Ovary (tissue), 3 donors: ENCODE measurements at regions not wholly inside any gene's neighbourhood (a gene's known extent, or its start where the extent isn't known, plus 50 kb on each side); places are given as distances from the start of the nearest gene placed in this dataset.

Experiments used
- CTCF ChIP-seq, 3 donors: fragments of 450-650 bp in 2 of 3; fragments of 200-600 bp in 1 of 3; IDR thresholded peaks; one replicate each; pipeline versions ENCODE4 v1.5.1 to v1.8.0; 2016 to 2022; ENCODE audit warnings: antibody characterized with exemption in 3 of 3, mild to moderate bottlenecking in 1 of 3
- EP300 ChIP-seq: sonication (generic); formaldehyde crosslinking; IDR thresholded peaks from one replicate; pipeline ENCODE4 v1.6.1; 2017; ENCODE audit warnings: antibody characterized with exemption
- POLR2A ChIP-seq: fragments of 450-650 bp; IDR thresholded peaks from one replicate; pipeline ENCODE4 v1.6.1; 2017; ENCODE audit warnings: antibody characterized with exemption, mild to moderate bottlenecking, moderate library complexity
- donor health status: DM: no; HTN: no; CAD: no.

- no peak for TF ChIP-seq CTCF (IDR thresholded peaks at IDR 0.05)
- TF ChIP-seq EP300, result no peak
- no peak for TF ChIP-seq POLR2A
Measured at GRCh38 chr10:36269222-36269621, 627.1 kb upstream of the FZD8 start.
